NCI-H2081 treated with DMSO at 0.1 percent for 48 hours (cell line): ENCODE measurements at regions not wholly inside any gene's neighbourhood (a gene's known extent, or its start where the extent isn't known, plus 50 kb on each side); places are given as distances from the start of the nearest gene placed in this dataset.
A peak's percentile ranks its signal among the peaks of the same experiment; 100 is the strongest.

ENCODE experiments used
- DNase-seq: peaks from one replicate; lab custom pipeline; 2025; lab: John Stamatoyannopoulos, UW

- no peak for DNase-seq
These were observed 112.4 kb upstream of the CCDC54 start for GRCh38 chr3:107264888-107265287.

- DNase-seq: no peak
These were observed 111.7 kb upstream of the CCDC54 start for GRCh38 chr3:107265526-107265925.

- no peak for DNase-seq
These were observed 108.8 kb upstream of the CCDC54 start for GRCh38 chr3:107268469-107268868.

GRCh38 chr3:107269136-107269535, 108.1 kb upstream of the CCDC54 start:
- DNase-seq: no peak

GRCh38 chr3:107271787-107272387, 105.4 kb upstream of the CCDC54 start:
- DNase-seq: peak; percentile 27

GRCh38 chr3:107272471-107272870, 104.8 kb upstream of the CCDC54 start:
- DNase-seq: no peak

- DNase-seq: no peak
These were observed 104.4 kb upstream of the CCDC54 start for GRCh38 chr3:107272885-107273284.

- DNase-seq: no peak
These were observed 103.5 kb upstream of the CCDC54 start for GRCh38 chr3:107273771-107274170.

- DNase-seq: no peak
These were observed 101.7 kb upstream of the CCDC54 start for GRCh38 chr3:107275511-107275910.

- no peak for DNase-seq
These were observed 93.3 kb upstream of the CCDC54 start for GRCh38 chr3:107283948-107284347.

GRCh38 chr3:107284612-107285011, 92.6 kb upstream of the CCDC54 start:
- DNase-seq: no peak

- no peak for DNase-seq
These were observed 92.0 kb upstream of the CCDC54 start for GRCh38 chr3:107285197-107285596.

- DNase-seq: no peak
These were observed 87.9 kb upstream of the CCDC54 start for GRCh38 chr3:107289354-107289753.

GRCh38 chr3:107294117-107294516, 83.1 kb upstream of the CCDC54 start:
- DNase-seq: no peak

- no peak for DNase-seq
These were observed 79.6 kb upstream of the CCDC54 start for GRCh38 chr3:107297597-107297996.

GRCh38 chr3:107307205-107307604, 70.0 kb upstream of the CCDC54 start:
- DNase-seq: no peak

- DNase-seq: no peak
These were observed 68.5 kb upstream of the CCDC54 start for GRCh38 chr3:107308716-107309115.

- DNase-seq: no peak
These were observed 67.9 kb upstream of the CCDC54 start for GRCh38 chr3:107309312-107309711.

GRCh38 chr3:107313711-107314110, 63.5 kb upstream of the CCDC54 start:
- no peak for DNase-seq

- no peak for DNase-seq
These were observed 62.1 kb upstream of the CCDC54 start for GRCh38 chr3:107315141-107315540.

- no peak for DNase-seq
These were observed 53.5 kb upstream of the CCDC54 start for GRCh38 chr3:107323723-107324122.

GRCh38 chr3:107325446-107325845, 51.8 kb upstream of the CCDC54 start:
- DNase-seq: no peak
